Small intestine (tissue), 7 donors: ENCODE measurements at regions not wholly inside any gene's neighbourhood (a gene's known extent, or its start where the extent isn't known, plus 50 kb on each side); places are given as distances from the start of the nearest gene placed in this dataset.
"Not testable (repeated sequence)": the region's sequence is repeated elsewhere in the genome, so short reads cannot be mapped to it uniquely, and the experiment has no call there.

Experiments used
- DNase-seq, 2 donors: peaks; one replicate each; pipeline versions ENCODE4 v3.0.0 to v3.0.0-alpha.2; 2013
- FAIRE-seq: peaks from 2 replicates; lab custom pipeline; 2012; peaks lifted over from hg19 to GRCh38; lab: Jason Lieb, UNC
- H3K27ac ChIP-seq, 3 donors: one replicate each; pipeline ENCODE4 v1.5.1; 2013; ENCODE audit warnings: low read length in 2 of 3, mild to moderate bottlenecking in 2 of 3, control low read depth in 1 of 3, inconsistent platforms in 1 of 3, low read depth in 1 of 3, moderate library complexity in 1 of 3
- H3K27me3 ChIP-seq, 3 donors: one replicate each; pipeline ENCODE4 v1.6.1; 2013; ENCODE audit warnings: low read length in 3 of 3, inconsistent platforms in 1 of 3; ENCODE audit not compliant: control insufficient read depth in 3 of 3, insufficient read depth in 3 of 3
- H3K36me3 ChIP-seq, 3 donors: one replicate each; pipeline ENCODE4 v1.6.1; 2013; ENCODE audit warnings: low read length in 3 of 3, inconsistent platforms in 1 of 3, low read depth in 1 of 3, mild to moderate bottlenecking in 1 of 3, moderate library complexity in 1 of 3; ENCODE audit not compliant: control insufficient read depth in 3 of 3, insufficient read depth in 2 of 3
- H3K4me1 ChIP-seq, 3 donors: one replicate each; pipeline ENCODE4 v1.6.1; 2013; ENCODE audit warnings: low read length in 2 of 3, inconsistent platforms in 1 of 3, low read depth in 1 of 3, mild to moderate bottlenecking in 1 of 3, moderate library complexity in 1 of 3; ENCODE audit not compliant: control insufficient read depth in 3 of 3, insufficient read depth in 2 of 3
- H3K4me3 ChIP-seq, 3 donors: one replicate each; pipeline ENCODE4 v1.5.1; 2013; ENCODE audit warnings: low read length in 3 of 3, control low read depth in 1 of 3, inconsistent platforms in 1 of 3, low read depth in 1 of 3, mild to moderate bottlenecking in 1 of 3, moderate library complexity in 1 of 3
- H3K9me3 ChIP-seq, 2 donors: one replicate each; pipeline ENCODE4 v1.6.1; 2013; ENCODE audit warnings: low read depth in 1 of 2, low read length in 1 of 2; ENCODE audit not compliant: control insufficient read depth in 2 of 2, insufficient read depth in 1 of 2
- WGBS, 3 donors: extraction: QIAGEN DNeasy Blood & Tissue Kit; methylation state at CpG; one replicate each; pipeline ENCODE4 v1.1.7; 2013; 5-methylcytosine and 5-hydroxymethylcytosine counted together
- donor health status: healthy with polysubstance abuse.
- donor health status: control.
- donor health status: control.
- donor health status: Bipolar disorder and iron deficiency.
- donor health status: healthy.

DNA sequence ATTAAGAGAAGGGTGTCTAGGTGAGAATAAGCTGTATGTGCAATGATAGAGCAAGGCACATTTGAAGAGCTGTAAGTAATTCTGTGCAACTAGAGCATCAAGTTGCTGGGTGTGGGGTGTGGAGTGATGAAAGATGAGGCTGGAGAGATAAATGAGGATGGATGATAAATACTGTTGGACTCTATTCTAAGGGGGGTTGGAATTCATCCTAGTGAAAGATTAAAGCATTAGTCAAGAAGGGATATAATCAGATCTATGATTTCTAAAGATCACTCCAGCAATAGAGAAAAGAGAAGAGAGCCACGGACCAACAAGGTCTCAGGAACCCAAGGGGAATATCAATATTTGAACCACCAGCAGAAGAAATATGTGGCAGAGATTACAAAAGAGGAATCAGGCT, 415.0 kb upstream of the RPS6KA3 start:
- FAIRE-seq = no peak
- WGBS, 3 donors = 17 to 47% (median 44%) methylated on average over 1 of the region's 1 CpG
- no peak overlapping the region for H3K4me3 ChIP-seq
- no peaks in the 10 kb centered on the region for H3K36me3 ChIP-seq
- H3K4me1 ChIP-seq = no peaks in the 10 kb centered on the region
- H3K9me3 ChIP-seq = no peaks in the 10 kb centered on the region
- H3K27ac ChIP-seq = no peak overlapping the region
- no peak for DNase-seq
- no peaks in the 10 kb centered on the region for H3K27me3 ChIP-seq

DNA sequence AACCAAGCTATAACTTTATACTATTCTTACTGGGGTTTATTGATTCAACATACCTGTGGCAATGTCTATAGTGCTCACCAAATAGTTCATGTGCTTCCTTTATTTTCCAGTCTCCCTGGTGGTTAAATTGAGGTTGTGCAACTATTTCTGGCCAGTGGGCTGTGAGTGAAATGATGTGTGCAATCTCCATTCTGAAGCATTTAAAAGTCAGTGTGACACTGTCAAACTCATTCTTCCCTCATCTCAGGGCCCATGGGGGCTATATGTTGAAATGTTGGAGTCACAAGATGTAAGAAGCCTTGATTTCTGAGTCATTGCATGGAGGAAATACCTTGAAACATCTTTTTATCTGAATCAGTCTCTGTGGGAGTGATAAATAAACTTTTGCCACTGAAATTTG, 414.3 kb upstream of the RPS6KA3 start:
- Histone ChIP-seq H3K27me3 (no peaks in the 10 kb centered on the region), H3K9me3 (no peaks in the 10 kb centered on the region), H3K4me1 (no peaks in the 10 kb centered on the region), H3K36me3 (no peaks in the 10 kb centered on the region), H3K27ac (no peak overlapping the region), H3K4me3 (no peak overlapping the region)
- FAIRE-seq = no peak
- no peak for DNase-seq

DNA sequence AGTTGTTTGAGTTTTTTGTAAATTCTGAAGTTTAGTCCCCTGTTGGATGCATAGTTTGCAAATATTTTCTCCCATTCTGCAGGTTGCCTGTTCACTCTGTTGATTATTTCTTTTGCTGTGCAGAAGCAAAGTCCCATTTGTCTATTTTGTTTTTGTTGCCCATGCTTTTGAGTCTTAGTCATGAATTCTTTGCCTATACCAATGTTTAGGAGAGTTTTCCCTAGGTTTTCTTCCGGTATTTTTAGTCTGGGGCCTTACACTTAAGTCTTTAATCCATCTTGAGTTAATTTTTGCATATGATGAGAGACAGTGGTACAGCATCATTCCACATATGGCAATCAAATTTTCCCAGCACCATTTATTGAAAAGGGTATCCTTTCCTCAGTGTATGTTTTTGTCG, 405.8 kb upstream of the RPS6KA3 start:
- WGBS, 3 donors = 53 to 74% (median 68%) methylated on average over 2 of the region's 2 CpGs
- Histone ChIP-seq H3K4me3 (no peak overlapping the region), H3K27ac (no peak overlapping the region), H3K4me1 (no peaks in the 10 kb centered on the region), H3K9me3 (no peaks in the 10 kb centered on the region), H3K27me3 (no peaks in the 10 kb centered on the region), H3K36me3 (no peaks in the 10 kb centered on the region)
- DNase-seq (no peak), FAIRE-seq (no peak)

DNA sequence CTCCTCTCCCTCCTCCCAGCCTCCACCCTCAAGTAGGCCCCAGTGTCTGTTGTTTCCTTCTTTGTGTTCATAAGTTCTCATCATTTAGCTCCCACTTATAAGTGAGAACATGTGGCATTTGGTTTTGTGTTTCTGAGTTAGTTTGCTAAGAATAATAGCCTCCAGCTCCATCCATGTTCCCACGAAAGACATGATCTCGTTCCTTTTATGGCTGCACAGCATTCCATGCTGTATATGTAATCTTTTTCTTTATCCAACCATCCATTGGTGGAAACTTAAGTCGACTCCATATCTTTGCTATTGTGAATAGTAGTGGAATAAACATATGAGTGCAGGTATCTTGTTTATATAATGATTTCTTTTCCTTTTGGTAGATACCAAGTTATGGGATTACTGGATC, 405.0 kb upstream of the RPS6KA3 start:
- H3K4me1 ChIP-seq, H3K4me3 ChIP-seq, H3K36me3 ChIP-seq, DNase-seq, H3K27ac ChIP-seq, H3K27me3 ChIP-seq, FAIRE-seq, H3K9me3 ChIP-seq: not testable (repeated sequence)
- WGBS, 3 donors = 51 to 71% (median 54%) methylated on average over 3 of the region's 3 CpGs

DNA sequence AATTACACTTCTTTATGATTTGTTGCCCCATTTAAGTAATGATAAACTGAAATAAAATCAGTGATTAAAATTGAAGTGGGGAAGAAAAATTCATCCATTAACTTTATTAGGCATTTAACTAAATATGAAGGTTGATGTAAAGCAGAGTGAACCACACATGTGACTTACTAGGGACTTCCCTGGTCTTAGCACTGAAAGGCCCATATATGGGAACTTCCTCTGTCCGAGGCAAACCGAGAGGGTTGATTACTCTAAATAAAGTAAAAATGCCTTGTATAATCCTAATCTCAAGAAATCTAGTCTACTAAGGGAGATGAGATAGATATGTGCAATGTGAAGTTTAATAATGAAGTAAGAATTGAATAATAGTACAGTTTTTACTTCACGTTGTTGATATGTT, 403.9 kb upstream of the RPS6KA3 start:
- Histone ChIP-seq H3K36me3 (no peaks in the 10 kb centered on the region), H3K9me3 (no peaks in the 10 kb centered on the region), H3K4me3 (no peak overlapping the region), H3K27ac (no peak overlapping the region), H3K4me1 (no peaks in the 10 kb centered on the region), H3K27me3 (no peaks in the 10 kb centered on the region)
- DNase-seq = no peak
- no peak for FAIRE-seq
- WGBS, 3 donors = 73 to 92% (median 78%) methylated on average over 3 of the region's 3 CpGs

DNA sequence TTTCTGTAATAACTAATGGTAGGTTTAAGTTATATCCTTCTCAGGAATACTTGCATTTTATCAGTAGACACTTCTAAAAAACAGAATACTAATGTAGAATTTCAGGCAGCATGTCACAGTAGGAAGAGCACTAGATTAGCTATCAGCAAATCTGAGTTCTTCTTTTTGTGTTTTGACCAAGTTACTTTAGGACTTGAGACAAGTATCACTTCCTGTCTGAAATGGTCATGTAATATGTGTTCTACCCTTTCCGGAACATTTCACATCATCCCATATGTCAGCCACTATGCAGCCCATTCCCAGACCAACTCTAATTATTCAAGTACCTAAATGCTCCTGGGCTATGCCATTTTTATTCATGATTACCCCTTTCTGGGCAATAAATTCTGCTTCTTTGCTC, 401.8 kb upstream of the RPS6KA3 start:
- Histone ChIP-seq H3K27me3 (no peaks in the 10 kb centered on the region), H3K9me3 (no peaks in the 10 kb centered on the region), H3K36me3 (no peaks in the 10 kb centered on the region), H3K27ac (no peak overlapping the region), H3K4me3 (no peak overlapping the region), H3K4me1 (no peaks in the 10 kb centered on the region)
- WGBS, 3 donors = 72 to 92% (median 79%) methylated on average over 1 of the region's 1 CpG
- FAIRE-seq (no peak), DNase-seq (no peak)

DNA sequence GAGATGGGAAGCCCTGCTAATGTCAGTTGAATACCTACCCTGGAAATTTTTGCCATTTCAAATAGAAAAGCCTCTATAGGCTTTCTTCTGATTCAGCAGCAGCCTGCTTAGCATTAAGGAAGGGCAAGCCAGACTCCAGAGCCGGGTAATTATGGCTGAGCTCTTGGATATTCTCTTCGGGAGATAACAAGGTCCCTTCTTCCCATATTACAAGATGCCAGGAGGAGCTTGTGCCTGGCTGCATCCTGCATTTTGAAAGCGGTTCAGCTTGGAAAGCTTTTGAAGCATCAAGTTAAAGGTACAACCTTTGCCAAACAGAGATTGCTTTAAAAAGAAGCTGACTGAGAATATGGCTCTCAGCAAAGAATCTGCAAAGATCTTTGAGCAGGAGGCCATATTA, 399.6 kb upstream of the RPS6KA3 start:
- FAIRE-seq = no peak
- Histone ChIP-seq H3K27ac (no peak overlapping the region), H3K9me3 (no peaks in the 10 kb centered on the region), H3K4me3 (no peak overlapping the region), H3K27me3 (no peaks in the 10 kb centered on the region), H3K4me1 (no peaks in the 10 kb centered on the region), H3K36me3 (no peaks in the 10 kb centered on the region)
- no peak for DNase-seq
- 43 to 69% (median 49%) methylated on average over 3 of the region's 3 CpGs for WGBS, 3 donors

DNA sequence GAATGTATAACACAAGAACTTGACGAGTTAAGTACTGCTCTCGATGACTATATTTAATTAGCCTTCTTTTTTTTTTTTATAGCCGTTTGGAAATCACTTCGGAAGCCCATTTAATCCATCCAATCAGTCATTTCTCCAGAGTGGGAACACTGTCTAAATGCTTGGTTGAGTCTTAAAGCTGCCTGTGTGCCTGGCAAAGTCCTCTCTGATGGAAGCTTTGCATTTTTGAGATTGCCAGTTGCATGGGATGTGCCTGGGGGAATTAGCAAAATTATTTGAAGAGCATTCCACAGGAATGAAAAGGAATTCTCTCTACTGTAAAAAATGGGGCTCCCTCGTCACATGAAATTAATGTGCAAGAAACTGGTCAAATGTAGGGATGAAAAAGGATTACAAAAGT, 398.8 kb upstream of the RPS6KA3 start:
- no peak overlapping the region for H3K27ac ChIP-seq
- no peaks in the 10 kb centered on the region for H3K36me3 ChIP-seq
- no peaks in the 10 kb centered on the region for H3K4me1 ChIP-seq
- no peak overlapping the region for H3K4me3 ChIP-seq
- H3K27me3 ChIP-seq = no peaks in the 10 kb centered on the region
- DNase-seq (no peak), FAIRE-seq (no peak)
- 33 to 57% (median 49%) methylated on average over 5 of the region's 5 CpGs for WGBS, 3 donors
- no peaks in the 10 kb centered on the region for H3K9me3 ChIP-seq

DNA sequence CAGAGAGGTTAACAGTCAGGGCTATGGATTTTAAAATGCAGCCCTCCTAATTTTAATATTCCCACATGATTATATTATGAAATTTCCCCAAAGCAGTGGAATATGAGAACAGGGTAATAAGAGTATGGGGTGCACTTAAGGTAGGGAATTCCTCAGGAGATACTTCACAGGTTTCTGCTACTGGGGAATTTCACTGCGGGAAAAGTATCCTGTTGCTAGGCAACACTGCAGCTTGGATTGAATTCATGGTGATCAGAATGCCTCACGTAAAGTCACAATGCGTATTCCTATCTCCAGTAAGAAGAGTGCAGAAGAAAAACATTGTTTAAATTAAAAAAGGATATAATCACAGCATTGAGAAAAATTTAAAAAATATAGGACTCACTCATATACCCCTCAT, 398.1 kb upstream of the RPS6KA3 start:
- no peak for FAIRE-seq
- DNase-seq = no peak
- H3K4me3 ChIP-seq = no peak overlapping the region
- H3K27me3 ChIP-seq = no peaks in the 10 kb centered on the region
- no peaks in the 10 kb centered on the region for H3K9me3 ChIP-seq
- no peaks in the 10 kb centered on the region for H3K4me1 ChIP-seq
- H3K36me3 ChIP-seq = no peaks in the 10 kb centered on the region
- no peak overlapping the region for H3K27ac ChIP-seq
- 18 to 40% (median 24%) methylated on average over 3 of the region's 3 CpGs for WGBS, 3 donors
